HEK293T (cell line): ENCODE measurements at regions not wholly inside any gene's neighbourhood (a gene's known extent, or its start where the extent isn't known, plus 50 kb on each side); places are given as distances from the start of the nearest gene placed in this dataset.

Experiments
- CTCF ChIA-PET: fragments of 350-600 bp; formaldehyde crosslinking; extraction: SDS; loops from one replicate; lab custom pipeline; 2021; ENCODE audit warnings: antibody characterized with exemption, inconsistent platforms; lab: Yijun Ruan, JAX
- POLR2A ChIA-PET: fragments of 350-600 bp; formaldehyde crosslinking; extraction: SDS; loops from one replicate; lab custom pipeline; 2020; ENCODE audit warnings: antibody characterized with exemption, inconsistent platforms; lab: Yijun Ruan, JAX
- DNase-seq: peaks from one replicate; pipeline ENCODE4 v3.0.0; 2012; ENCODE audit warnings: mixed read lengths; ENCODE audit errors: extremely low spot score
- ARNT ChIP-seq: fragments of 450-650 bp; IDR thresholded peaks from 2 replicates; pipeline ENCODE4 v1.6.1; 2017; ENCODE audit warnings: mild to moderate bottlenecking
- BHLHE40 ChIP-seq: fragments of 450-650 bp; IDR thresholded peaks from 2 replicates; pipeline ENCODE4 v1.6.1; 2016; ENCODE audit warnings: mild to moderate bottlenecking, moderate library complexity, borderline replicate concordance
- CTBP1 ChIP-seq: fragments of 450-650 bp; IDR thresholded peaks from 2 replicates; pipeline ENCODE4 v1.6.1; 2016; ENCODE audit warnings: borderline replicate concordance
- ELF4 ChIP-seq: fragments of 450-650 bp; IDR thresholded peaks from 2 replicates; pipeline ENCODE4 v1.6.1; 2017; ENCODE audit warnings: antibody characterized with exemption
- FOXA1 ChIP-seq: fragments of 450-650 bp; IDR thresholded peaks from 2 replicates; pipeline ENCODE4 v1.6.1; 2016; ENCODE audit warnings: mild to moderate bottlenecking
- FOXK2 ChIP-seq: fragments of 450-650 bp; IDR thresholded peaks from 2 replicates; pipeline ENCODE4 v1.6.1; 2016; ENCODE audit warnings: mild to moderate bottlenecking
- FOXM1 ChIP-seq: fragments of 450-650 bp; IDR thresholded peaks from 2 replicates; pipeline ENCODE4 v1.6.1; 2017; ENCODE audit warnings: mild to moderate bottlenecking, borderline replicate concordance
- HDGF ChIP-seq: fragments of 450-650 bp; IDR thresholded peaks from 2 replicates; pipeline ENCODE4 v1.6.1; 2017; ENCODE audit warnings: antibody characterized with exemption, borderline replicate concordance
- L3MBTL2 ChIP-seq: fragments of 450-650 bp; conservative IDR thresholded peaks from 2 replicates; pipeline ENCODE4 v1.6.1; 2016; ENCODE audit warnings: mild to moderate bottlenecking
- LEF1 ChIP-seq: fragments of 450-650 bp; IDR thresholded peaks from 2 replicates; pipeline ENCODE4 v1.6.1; 2017; ENCODE audit warnings: mild to moderate bottlenecking, borderline replicate concordance
- NFRKB ChIP-seq: fragments of 450-650 bp; IDR thresholded peaks from 2 replicates; pipeline ENCODE4 v1.6.1; 2016; ENCODE audit warnings: mild to moderate bottlenecking, moderate library complexity
- PKNOX1 ChIP-seq: fragments of 450-650 bp; IDR thresholded peaks from 2 replicates; pipeline ENCODE4 v1.6.1; 2016
- SP1 ChIP-seq: fragments of 450-650 bp; IDR thresholded peaks from 2 replicates; pipeline ENCODE4 v1.6.1; 2017
- SUZ12 ChIP-seq: fragments of 450-650 bp; IDR thresholded peaks from 2 replicates; pipeline ENCODE4 v1.6.1; 2016; ENCODE audit warnings: mild to moderate bottlenecking
- TARDBP ChIP-seq: fragments of 450-650 bp; IDR thresholded peaks from 2 replicates; pipeline ENCODE4 v1.6.1; 2016
- ZNF384 ChIP-seq: fragments of 450-650 bp; IDR thresholded peaks from 2 replicates; pipeline ENCODE4 v1.6.1; 2016

- no peak for DNase-seq
- TF ChIP-seq CTBP1 (no peak), SP1 (no peak), FOXK2 (no peak), ZNF384 (no peak), ARNT (no peak)
- ChIA-PET POLR2A (no interaction called here), CTCF (no interaction called here)
These were observed 1048.1 kb downstream of the MCTP2 start for GRCh38 chr15:95279277-95280019.

GRCh38 chr15:95280711-95281110 lies 1049.3 kb downstream of the MCTP2 start:
- DNase-seq = no peak
- ChIA-PET CTCF (interaction anchor here (0.5 kb wide), 1 partner anchor 84 kb away, joined by 7 read pairs; no protein-coding TSS in a partner anchor), POLR2A (no interaction called here)
- TF ChIP-seq ELF4 = no peak

- ChIA-PET CTCF (no interaction called here), POLR2A (no interaction called here)
- TF ChIP-seq ARNT (no peak), ELF4 (no peak), NFRKB (no peak), SUZ12 (no peak), HDGF (no peak), FOXK2 (no peak), BHLHE40 (no peak), FOXM1 (no peak), SP1 (no peak), TARDBP (no peak)
- DNase-seq = no peak
These were observed 1049.0 kb upstream of the NR2F2 start for GRCh38 chr15:95281470-95281869.

- TF ChIP-seq BHLHE40 (no peak), TARDBP (no peak), ZNF384 (no peak), CTBP1 (no peak), SP1 (no peak), L3MBTL2 (no peak), PKNOX1 (no peak), HDGF (no peak), FOXM1 (no peak), LEF1 (no peak), ARNT (no peak), FOXA1 (no peak), ELF4 (no peak), NFRKB (no peak), SUZ12 (no peak)
- no peak for DNase-seq
- POLR2A ChIA-PET = no interaction called here
- CTCF ChIA-PET = no interaction called here
These were observed 1046.0 kb upstream of the NR2F2 start for GRCh38 chr15:95284492-95284891.

GRCh38 chr15:95284933-95285421 lies 1045.5 kb upstream of the NR2F2 start:
- ChIA-PET POLR2A (interaction anchor here (0.8 kb wide), 1 partner anchor 12 kb away, joined by 3 read pairs; no protein-coding TSS in a partner anchor), CTCF (interaction anchor here (0.6 to 0.7 kb wide), 2 partner anchors 18 to 22 kb away, joined by 3 to 5 read pairs; no protein-coding TSS in a partner anchor)
- no peak for DNase-seq
- no peak for TF ChIP-seq FOXK2
- TF ChIP-seq PKNOX1 = no peak
- no peak for TF ChIP-seq FOXA1
- no peak for TF ChIP-seq LEF1
- TF ChIP-seq ZNF384 = no peak
- no peak for TF ChIP-seq SUZ12
- no peak for TF ChIP-seq CTBP1
- no peak for TF ChIP-seq L3MBTL2
- no peak for TF ChIP-seq TARDBP

- no peak for DNase-seq
- POLR2A ChIA-PET = no interaction called here
- CTCF ChIA-PET = no interaction called here
- TF ChIP-seq PKNOX1 (no peak), ELF4 (no peak), ARNT (no peak), CTBP1 (no peak), SUZ12 (no peak), ZNF384 (no peak), NFRKB (no peak), LEF1 (no peak), SP1 (no peak), TARDBP (no peak), FOXA1 (no peak), L3MBTL2 (no peak)
These were observed 1044.1 kb upstream of the NR2F2 start for GRCh38 chr15:95286352-95286880.
